H9 (cell line): ENCODE measurements at regions not wholly inside any gene's neighbourhood (a gene's known extent, or its start where the extent isn't known, plus 50 kb on each side); places are given as distances from the start of the nearest gene placed in this dataset.

ENCODE experiments used
- DNase-seq: peaks from one replicate; pipeline ENCODE4 v3.0.0-alpha.2; 2017
- H2AFZ ChIP-seq: one replicate; pipeline ENCODE4 v1.6.1; 2013; ENCODE audit warnings: mild to moderate bottlenecking, low read length, control low read depth, moderate library complexity
- H2AK5ac ChIP-seq: 2 replicates; pipeline ENCODE4 v1.6.1; 2013; ENCODE audit warnings: low read length, control low read depth, mixed read lengths; ENCODE audit not compliant: insufficient read length
- H2BK120ac ChIP-seq: one replicate; pipeline ENCODE4 v1.6.1; 2013; ENCODE audit warnings: low read depth, mild to moderate bottlenecking, low read length, control low read depth, inconsistent platforms; ENCODE audit not compliant: poor library complexity, severe bottlenecking
- H2BK12ac ChIP-seq: 2 replicates; pipeline ENCODE4 v1.6.1; 2013; ENCODE audit warnings: low read length, control low read depth, mixed read lengths, low read depth; ENCODE audit not compliant: insufficient read length
- H2BK15ac ChIP-seq: 2 replicates; pipeline ENCODE4 v1.6.1; 2013; ENCODE audit warnings: low read depth, low read length, control low read depth
- H2BK20ac ChIP-seq: one replicate; pipeline ENCODE4 v1.6.1; 2013; ENCODE audit warnings: low read depth, mild to moderate bottlenecking, low read length, control low read depth, inconsistent platforms; ENCODE audit not compliant: poor library complexity, severe bottlenecking
- H2BK5ac ChIP-seq: 2 replicates; pipeline ENCODE4 v1.6.1; 2013; ENCODE audit warnings: low read length, control low read depth, mixed read lengths; ENCODE audit not compliant: insufficient read length
- H3K14ac ChIP-seq: 2 replicates; pipeline ENCODE4 v1.6.1; 2013; ENCODE audit warnings: low read length, control low read depth; ENCODE audit not compliant: insufficient read depth
- H3K18ac ChIP-seq: 2 replicates; pipeline ENCODE4 v1.6.1; 2013; ENCODE audit warnings: low read depth, mild to moderate bottlenecking, mixed read lengths, low read length, control low read depth; ENCODE audit not compliant: insufficient read length
- H3K23ac ChIP-seq: 2 replicates; pipeline ENCODE4 v1.6.1; 2013; ENCODE audit warnings: low read length, control low read depth, mixed read lengths, low read depth; ENCODE audit not compliant: insufficient read length
- H3K23me2 ChIP-seq: 2 replicates; pipeline ENCODE4 v1.6.1; 2013; ENCODE audit warnings: low read depth, mild to moderate bottlenecking, mixed read lengths, low read length, control low read depth; ENCODE audit not compliant: insufficient read length, poor library complexity, severe bottlenecking
- H3K27ac ChIP-seq: 2 replicates; pipeline ENCODE4 v1.5.1; 2013; ENCODE audit warnings: low read length, control low read depth, mixed read lengths, low read depth; ENCODE audit not compliant: insufficient read length
- H3K27me3 ChIP-seq: 2 replicates; pipeline ENCODE4 v1.6.1; 2013; ENCODE audit warnings: low read length, control low read depth, inconsistent platforms; ENCODE audit not compliant: insufficient read depth
- H3K4ac ChIP-seq: 2 replicates; pipeline ENCODE4 v1.6.1; 2013; ENCODE audit warnings: low read depth, mild to moderate bottlenecking, control low read depth, inconsistent platforms, low read length, moderate library complexity
- H3K4me1 ChIP-seq: 2 replicates; pipeline ENCODE4 v1.6.1; 2013; ENCODE audit warnings: low read length, control low read depth, inconsistent platforms; ENCODE audit not compliant: insufficient read depth
- H3K4me2 ChIP-seq: 2 replicates; pipeline ENCODE4 v1.6.1; 2013; ENCODE audit warnings: low read length, control low read depth, mixed read lengths; ENCODE audit not compliant: insufficient read length, insufficient read depth
- H3K56ac ChIP-seq: 2 replicates; pipeline ENCODE4 v1.6.1; 2013; ENCODE audit warnings: low read depth, mild to moderate bottlenecking, mixed read lengths, low read length, control low read depth; ENCODE audit not compliant: insufficient read length
- H3K79me1 ChIP-seq: 2 replicates; pipeline ENCODE4 v1.6.1; 2013; ENCODE audit warnings: low read depth, mild to moderate bottlenecking, moderate library complexity, low read length, control low read depth, inconsistent platforms; ENCODE audit not compliant: insufficient read depth, poor library complexity, severe bottlenecking
- H3K79me2 ChIP-seq: 2 replicates; pipeline ENCODE4 v1.6.1; 2013; ENCODE audit warnings: low read length, control low read depth, inconsistent platforms; ENCODE audit not compliant: insufficient read depth
- H3K9ac ChIP-seq: 2 replicates; pipeline ENCODE4 v1.6.1; 2013; ENCODE audit warnings: low read length, control low read depth, mixed read lengths; ENCODE audit not compliant: insufficient read length; ENCODE audit errors: extremely low read depth
- H3K9me3 ChIP-seq: one replicate; pipeline ENCODE4 v1.6.1; 2013; ENCODE audit warnings: low read depth, low read length, inconsistent platforms; ENCODE audit not compliant: control insufficient read depth
- H3T11ph ChIP-seq: one replicate; pipeline ENCODE4 v1.6.1; 2013; ENCODE audit warnings: mild to moderate bottlenecking, low read length, control low read depth, inconsistent platforms
- H4K20me1 ChIP-seq: one replicate; pipeline ENCODE4 v1.6.1; 2013; ENCODE audit not compliant: control insufficient read depth, insufficient read length, insufficient read depth
- H4K5ac ChIP-seq: 2 replicates; pipeline ENCODE4 v1.6.1; 2013; ENCODE audit warnings: low read depth, mild to moderate bottlenecking, mixed read lengths, low read length, control low read depth; ENCODE audit not compliant: insufficient read length
- H4K8ac ChIP-seq: replicated peaks from 2 replicates; pipeline ENCODE4 v1.6.1; 2013; ENCODE audit warnings: low read length, control low read depth, mixed read lengths, low read depth; ENCODE audit not compliant: insufficient read length
- H4K91ac ChIP-seq: 2 replicates; pipeline ENCODE4 v1.6.1; 2013; ENCODE audit warnings: low read depth, mild to moderate bottlenecking, moderate library complexity, mixed read lengths, low read length, control low read depth; ENCODE audit not compliant: insufficient read length
- H3K27ac Mint-ChIP-seq, 3 experiments: 2 replicates in 2 of 3; 3 replicates in 1 of 3; pipeline ENCODE4 v1.8.0; 2020 to 2021; ENCODE audit warnings: mixed read lengths in 3 of 3, mild to moderate bottlenecking in 1 of 3, moderate library complexity in 1 of 3
- H3K27me3 Mint-ChIP-seq: 2 replicates; pipeline ENCODE4 v1.8.0; 2021; ENCODE audit warnings: low read depth, mild to moderate bottlenecking, moderate library complexity, mixed read lengths
- H3K36me3 Mint-ChIP-seq, 3 experiments: 2 replicates in 2 of 3; 3 replicates in 1 of 3; pipeline ENCODE4 v1.8.0; 2020 to 2021; ENCODE audit warnings: low read depth in 3 of 3, mixed read lengths in 3 of 3; ENCODE audit not compliant: insufficient read depth in 1 of 3
- H3K4me1 Mint-ChIP-seq, 2 experiments: 2 replicates each; pipeline ENCODE4 v1.8.0; 2020; ENCODE audit warnings: mixed read lengths in 2 of 2
- H3K4me3 Mint-ChIP-seq, 2 experiments: 2 replicates in 1 of 2; 3 replicates in 1 of 2; pipeline ENCODE4 v1.8.0; 2020 to 2021; ENCODE audit warnings: mild to moderate bottlenecking in 2 of 2, mixed read lengths in 2 of 2, moderate library complexity in 1 of 2
- H3K9me3 Mint-ChIP-seq, 2 experiments: 2 replicates in 1 of 2; 3 replicates in 1 of 2; pipeline ENCODE4 v1.8.0; 2020; ENCODE audit warnings: mild to moderate bottlenecking in 2 of 2, mixed read lengths in 2 of 2, moderate library complexity in 1 of 2
- CTCF ChIP-seq: fragments of 200-600 bp; sonication (generic); conservative IDR thresholded peaks from 3 replicates; pipeline ENCODE4 v1.8.0; 2021; ENCODE audit warnings: antibody characterized with exemption, mild to moderate bottlenecking
- WGBS: extraction: QIAGEN DNeasy Blood & Tissue Kit; methylation state at CpG from one replicate; pipeline ENCODE4 v1.1.7; 2013; ENCODE audit warnings: missing lambda C conversion rate, low lambda C conversion rate, mixed read lengths; ENCODE audit not compliant: insufficient read length; ENCODE audit errors: extremely low coverage; 5-methylcytosine and 5-hydroxymethylcytosine counted together

- no peaks in the 10 kb centered on the region for H3K4me1 ChIP-seq
- no peaks in the 10 kb centered on the region for H3K36me3 Mint-ChIP-seq
- H3K23ac ChIP-seq, result no peak overlapping the region
- H3K27me3 ChIP-seq, result no peaks in the 10 kb centered on the region
- no peak overlapping the region for H3K27ac ChIP-seq
- TF ChIP-seq CTCF, result no peak
- H4K91ac ChIP-seq, result no peak overlapping the region
- H3K56ac ChIP-seq, result no peak overlapping the region
- H3K79me1 ChIP-seq, result no peaks in the 10 kb centered on the region
- H3K9ac ChIP-seq, result no peak overlapping the region
- H4K20me1 ChIP-seq, result no peaks in the 10 kb centered on the region
- no peak overlapping the region for H3K27ac Mint-ChIP-seq
- WGBS, result no CpG with 5 or more reads among the region's 5 CpGs
- peaks cover 4 to 35% of the 10 kb centered on the region in 2 experiments for H3K9me3 Mint-ChIP-seq
- H3K4me1 Mint-ChIP-seq, result peaks cover 3 to 11% of the 10 kb centered on the region in 2 experiments
- no peak overlapping the region for H4K5ac ChIP-seq
- H2AK5ac ChIP-seq, result no peak overlapping the region
- H2BK12ac ChIP-seq, result no peak overlapping the region
- H3K4me2 ChIP-seq, result no peak overlapping the region
- no peak overlapping the region for H3K18ac ChIP-seq
- no peak overlapping the region for H2BK120ac ChIP-seq
- no peak overlapping the region for H3K14ac ChIP-seq
- no peaks in the 10 kb centered on the region for H3K23me2 ChIP-seq
- no peak overlapping the region for H2BK20ac ChIP-seq
- no peaks in the 10 kb centered on the region for H3K79me2 ChIP-seq
- no peak overlapping the region for H2AFZ ChIP-seq
- H2BK15ac ChIP-seq, result no peak overlapping the region
- H3K4ac ChIP-seq, result no peak overlapping the region
- H3T11ph ChIP-seq, result no peak overlapping the region
- H3K9me3 ChIP-seq, result peaks cover 45% of the 10 kb centered on the region
- no peak overlapping the region for H4K8ac ChIP-seq
- H3K4me3 Mint-ChIP-seq, result no peak overlapping the region
- no peak for DNase-seq
- H3K27me3 Mint-ChIP-seq, result 0 out of 2 replicates have a peak, but pooled peaks cover 3% of the 10 kb centered on the region
- no peak overlapping the region for H2BK5ac ChIP-seq
Observed at GRCh38 chrX:20519826-20520225, 253.1 kb upstream of the RPS6KA3 start.
